Endothelial cell of umbilical vein (primary cell): ENCODE measurements at regions not wholly inside any gene's neighbourhood (a gene's known extent, or its start where the extent isn't known, plus 50 kb on each side); places are given as distances from the start of the nearest gene placed in this dataset.

Experiments used
- BruUV-seq: library from RNA; stranded (reverse); fragments of 400-500 nt; replicated peaks from 2 replicates; lab custom pipeline; 2021; lab: Mats Ljungman, UMichigan
- CTCF ChIA-PET: fragments of 300-600, 350-600 bp; sonication (Branson Sonifier 250); formaldehyde crosslinking; loops from one replicate; lab custom pipeline; 2021; ENCODE audit warnings: antibody characterized with exemption, inconsistent platforms; lab: Charles Lee
- POLR2A ChIA-PET: fragments of 300-600, 350-600 bp; sonication (Branson Sonifier 250); formaldehyde crosslinking; loops from one replicate; lab custom pipeline; 2021; ENCODE audit warnings: antibody characterized with exemption, inconsistent platforms; lab: Charles Lee
- DNase-seq: peaks from one replicate; pipeline ENCODE4 v3.0.0-alpha.2; 2011; ENCODE audit warnings: low read depth, low spot score
- FAIRE-seq: peaks from 2 replicates; lab custom pipeline; 2011; peaks lifted over from hg19 to GRCh38; lab: Jason Lieb, UNC
- H2AFZ ChIP-seq: 2 replicates; pipeline ENCODE4 v1.6.0; 2012; ENCODE audit warnings: low read depth, low read length, control low read depth, inconsistent platforms
- H3K27ac ChIP-seq: 2 replicates; pipeline ENCODE4 v1.5.1; 2011; ENCODE audit warnings: low read depth, mild to moderate bottlenecking, control low read depth, low read length, moderate library complexity; ENCODE audit not compliant: insufficient read depth
- H3K27me3 ChIP-seq, 2 experiments: 2 replicates each; pipeline versions ENCODE4 v1.6.0 to v1.6.1; 2011; ENCODE audit warnings: low read length in 2 of 2, mixed read lengths in 1 of 2; ENCODE audit not compliant: control insufficient read depth in 2 of 2, insufficient read depth in 2 of 2
- H3K36me3 ChIP-seq, 2 experiments: 2 replicates in 1 of 2; 3 replicates in 1 of 2; pipeline ENCODE4 v1.5.1; 2011; ENCODE audit warnings: low read length in 2 of 2, mild to moderate bottlenecking in 1 of 2, moderate library complexity in 1 of 2; ENCODE audit not compliant: control insufficient read depth in 2 of 2, insufficient read depth in 2 of 2; ENCODE audit errors: extremely low read depth in 1 of 2
- H3K4me1 ChIP-seq: 3 replicates; pipeline ENCODE4 v1.5.1; 2011; ENCODE audit warnings: mild to moderate bottlenecking, low read length; ENCODE audit not compliant: control insufficient read depth, insufficient read depth; ENCODE audit errors: extremely low read depth
- H3K4me2 ChIP-seq: 2 replicates; pipeline ENCODE4 v1.6.1; 2011; ENCODE audit warnings: low read length, control low read depth, mixed read lengths; ENCODE audit not compliant: insufficient read depth
- H3K4me3 ChIP-seq, 3 experiments: fragments of 200-600 bp in 1 of 3; sonication (generic), shearing (Covaris generic) in 1 of 3; replicated peaks in 1 of 3; 2 replicates each; pipeline ENCODE4 v1.5.1; 2011 to 2016; ENCODE audit warnings: control low read depth in 3 of 3, low read length in 3 of 3, mild to moderate bottlenecking in 2 of 3, inconsistent platforms in 1 of 3, low read depth in 1 of 3, moderate library complexity in 1 of 3; ENCODE audit not compliant: insufficient read depth in 1 of 3
- H3K79me2 ChIP-seq: 2 replicates; pipeline ENCODE4 v1.6.0; 2012; ENCODE audit warnings: low read length, inconsistent platforms; ENCODE audit not compliant: control insufficient read depth, insufficient read depth
- H3K9ac ChIP-seq: replicated peaks from 2 replicates; pipeline ENCODE3; 2011; ENCODE audit warnings: low read length, control low read depth; ENCODE audit not compliant: insufficient read depth; ENCODE audit errors: extremely low read depth
- H3K9me1 ChIP-seq: replicated peaks from 3 replicates; pipeline ENCODE4 v1.6.0; 2011; ENCODE audit warnings: mild to moderate bottlenecking, low read length; ENCODE audit not compliant: control insufficient read depth, insufficient read depth; ENCODE audit errors: extremely low read depth
- H3K9me3 ChIP-seq: replicated peaks from 2 replicates; pipeline ENCODE4 v1.5.1; 2012; ENCODE audit warnings: low read length, inconsistent platforms; ENCODE audit not compliant: control insufficient read depth, insufficient read depth
- H4K20me1 ChIP-seq: replicated peaks from 2 replicates; pipeline ENCODE3; 2011; ENCODE audit warnings: mild to moderate bottlenecking, low read length; ENCODE audit not compliant: control insufficient read depth, insufficient read depth; ENCODE audit errors: extremely low read depth
- EZH2 ChIP-seq: IDR thresholded peaks from 2 replicates; pipeline ENCODE4 v1.6.1; 2012; ENCODE audit warnings: borderline replicate concordance, low read depth, mild to moderate bottlenecking, moderate library complexity, low read length, inconsistent platforms; ENCODE audit not compliant: severe bottlenecking
- FOS ChIP-seq: IDR thresholded peaks from 2 replicates; pipeline ENCODE4 v1.6.1; 2011; ENCODE audit warnings: mild to moderate bottlenecking, low read length, moderate library complexity, borderline replicate concordance; ENCODE audit not compliant: insufficient read depth
- GATA2 ChIP-seq: IDR thresholded peaks from 2 replicates; pipeline ENCODE4 v1.7.0; 2011; ENCODE audit warnings: low read depth, mild to moderate bottlenecking, moderate library complexity, mixed read lengths, low read length; ENCODE audit not compliant: insufficient read length, insufficient read depth
- JUN ChIP-seq: IDR thresholded peaks from 2 replicates; pipeline ENCODE4 v1.6.1; 2011; ENCODE audit warnings: borderline replicate concordance, low read depth; ENCODE audit not compliant: insufficient read length, insufficient read depth
- MAX ChIP-seq: IDR thresholded peaks from 2 replicates; pipeline ENCODE4 v1.6.1; 2011; ENCODE audit not compliant: insufficient read depth, insufficient read length
- MYC ChIP-seq: IDR thresholded peaks from one replicate; pipeline ENCODE4 v1.6.1; 2011; ENCODE audit warnings: mild to moderate bottlenecking, low read depth, low read length
- POLR2A ChIP-seq: IDR thresholded peaks from 2 replicates; pipeline ENCODE4 v1.6.1; 2012; ENCODE audit warnings: low read depth, mild to moderate bottlenecking, control low read depth, low read length
- POLR2AphosphoS5 ChIP-seq: IDR thresholded peaks from 2 replicates; pipeline ENCODE4 v1.6.1; 2012; ENCODE audit warnings: low read depth, mild to moderate bottlenecking, control low read depth, low read length, moderate library complexity; ENCODE audit not compliant: insufficient read depth
- dilution Hi-C: fragments of 300-500 bp; cut with MboI; formaldehyde crosslinking; loops from one replicate; pipeline ENCODE4 v1.15.0; 2019; ENCODE audit warnings: low sequenced_read_pairs; ENCODE audit not compliant: extremely low pct_ligation_motif_present
- intact Hi-C: fragments of 100-400 bp; cut with micrococcal nuclease; formaldehyde crosslinking; loops from one replicate; pipeline ENCODE4 v1.10.0; 2022
- TF ChIP-seq, protein P1 (sequence below), 2 donors: IDR thresholded peaks; 1 replicate in 1 of 2; 2 replicates in 1 of 2; pipeline ENCODE4 v1.5.1; 2011; ENCODE audit warnings: low read length in 2 of 2, mild to moderate bottlenecking in 2 of 2, moderate library complexity in 2 of 2, control low read depth in 1 of 2, inconsistent platforms in 1 of 2, low read depth in 1 of 2; ENCODE audit not compliant: insufficient read depth in 1 of 2; ENCODE audit errors: extremely low read depth in 1 of 2

- Histone ChIP-seq H3K4me3 (no peak overlapping the region), H3K27me3 (no peaks in the 10 kb centered on the region), H3K27ac (no peak overlapping the region), H3K79me2 (no peaks in the 10 kb centered on the region), H3K4me1 (peaks cover 13% of the 10 kb centered on the region), H3K9me1 (no peaks in the 10 kb centered on the region), H3K9me3 (no peaks in the 10 kb centered on the region), H3K9ac (no peak overlapping the region), H2AFZ (no peak overlapping the region), H3K36me3 (no peaks in the 10 kb centered on the region), H3K4me2 (no peak overlapping the region), H4K20me1 (no peaks in the 10 kb centered on the region)
- dilution Hi-C loops (no loop called here), intact Hi-C loops (no loop called here)
- DNase-seq (peak; percentile 37), FAIRE-seq (no peak)
- no TSS peak for BruUV-seq
- CTCF ChIA-PET: interaction anchor here (1.0 kb wide), 1 partner anchor 24 kb away, joined by 3 read pairs; no protein-coding TSS in a partner anchor
- POLR2A ChIA-PET: no interaction called here
- TF ChIP-seq POLR2A (no peak), GATA2 (no peak), FOS (no peak), JUN (no peak), MYC (no peak), MAX (no peak), EZH2 (no peak), POLR2AphosphoS5 (no peak)
- TF ChIP-seq, protein P1, sequence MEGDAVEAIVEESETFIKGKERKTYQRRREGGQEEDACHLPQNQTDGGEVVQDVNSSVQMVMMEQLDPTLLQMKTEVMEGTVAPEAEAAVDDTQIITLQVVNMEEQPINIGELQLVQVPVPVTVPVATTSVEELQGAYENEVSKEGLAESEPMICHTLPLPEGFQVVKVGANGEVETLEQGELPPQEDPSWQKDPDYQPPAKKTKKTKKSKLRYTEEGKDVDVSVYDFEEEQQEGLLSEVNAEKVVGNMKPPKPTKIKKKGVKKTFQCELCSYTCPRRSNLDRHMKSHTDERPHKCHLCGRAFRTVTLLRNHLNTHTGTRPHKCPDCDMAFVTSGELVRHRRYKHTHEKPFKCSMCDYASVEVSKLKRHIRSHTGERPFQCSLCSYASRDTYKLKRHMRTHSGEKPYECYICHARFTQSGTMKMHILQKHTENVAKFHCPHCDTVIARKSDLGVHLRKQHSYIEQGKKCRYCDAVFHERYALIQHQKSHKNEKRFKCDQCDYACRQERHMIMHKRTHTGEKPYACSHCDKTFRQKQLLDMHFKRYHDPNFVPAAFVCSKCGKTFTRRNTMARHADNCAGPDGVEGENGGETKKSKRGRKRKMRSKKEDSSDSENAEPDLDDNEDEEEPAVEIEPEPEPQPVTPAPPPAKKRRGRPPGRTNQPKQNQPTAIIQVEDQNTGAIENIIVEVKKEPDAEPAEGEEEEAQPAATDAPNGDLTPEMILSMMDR (IDR thresholded peaks at IDR 0.05; ENCODE audit: extremely low read depth in 1 of 2, insufficient read depth in 1 of 2, low read depth in 1 of 2, low read length in 2 of 2): no peak
Observed at GRCh38 chr5:56641635-56642260, 173.6 kb upstream of the MAP3K1 start.
